ENCODE measurements at regions not wholly inside any gene's neighbourhood (a gene's known extent, or its start where the extent isn't known, plus 50 kb on each side); places are given as distances from the start of the nearest gene placed in this dataset.

DNA sequence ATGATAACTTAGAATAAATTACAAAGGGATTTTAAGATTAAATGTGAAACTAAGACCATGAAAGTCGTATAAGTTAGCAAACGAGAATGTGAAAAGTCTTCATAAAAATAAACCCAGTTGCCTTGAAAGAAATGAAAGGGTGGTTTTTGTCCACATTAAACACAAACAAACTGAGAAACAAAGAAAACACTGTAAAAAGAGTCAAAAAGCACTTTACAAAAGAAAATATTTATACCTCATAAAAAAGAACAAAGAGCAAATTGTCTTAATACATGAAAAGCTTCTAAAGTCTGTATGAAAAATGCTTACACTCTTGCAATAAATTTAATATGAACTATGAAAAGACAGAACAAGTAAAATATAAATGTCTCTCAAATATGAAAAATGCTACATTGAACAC lies 865.9 kb upstream of the CADM2 start:
- no peak for TF ChIP-seq CTCF (conservative IDR thresholded peaks at IDR 0.05)
- TF ChIP-seq ZFX (IDR thresholded peaks at IDR 0.05) = no peak
